GM18870 (cell line): ENCODE measurements at regions not wholly inside any gene's neighbourhood (a gene's known extent, or its start where the extent isn't known, plus 50 kb on each side); places are given as distances from the start of the nearest gene placed in this dataset.

Experiments used
- ATAC-seq: cut with Tn5 transposase; IDR thresholded peaks from one replicate; pipeline ENCODE4 v1.9.1; 2021; ENCODE audit warnings: moderate library complexity; ENCODE audit not compliant: unreplicated experiment

- no peak for ATAC-seq
Observed at GRCh38 chr11:88448131-88448670, 110.7 kb upstream of the CTSC start.

- no peak for ATAC-seq
Observed at GRCh38 chr11:88447281-88447680, 109.7 kb upstream of the CTSC start.

GRCh38 chr11:88439356-88439755, 101.8 kb upstream of the CTSC start:
- no peak for ATAC-seq

- ATAC-seq = no peak
Observed at GRCh38 chr11:88438721-88439120, 101.2 kb upstream of the CTSC start.

GRCh38 chr11:88435415-88435814, 97.9 kb upstream of the CTSC start:
- peak; percentile 97 for ATAC-seq

GRCh38 chr11:88434333-88434976, 96.9 kb upstream of the CTSC start:
- ATAC-seq = no peak

GRCh38 chr11:88433536-88434230, 96.1 kb upstream of the CTSC start:
- ATAC-seq = no peak

GRCh38 chr11:88431675-88432341, 94.3 kb upstream of the CTSC start:
- ATAC-seq = no peak

- no peak for ATAC-seq
Observed at GRCh38 chr11:88428959-88429358, 91.4 kb upstream of the CTSC start.

GRCh38 chr11:88427719-88428118, 90.2 kb upstream of the CTSC start:
- no peak for ATAC-seq

- no peak for ATAC-seq
Observed at GRCh38 chr11:88424881-88425280, 87.3 kb upstream of the CTSC start.

- peak; percentile 91 for ATAC-seq
Observed at GRCh38 chr11:88421530-88421929, 84.0 kb upstream of the CTSC start.

- no peak for ATAC-seq
Observed at GRCh38 chr11:88420165-88420791, 82.7 kb upstream of the CTSC start.

- no peak for ATAC-seq
Observed at GRCh38 chr11:88418508-88418907, 81.0 kb upstream of the CTSC start.

- no peak for ATAC-seq
Observed at GRCh38 chr11:88415495-88415894, 78.0 kb upstream of the CTSC start.

- ATAC-seq = no peak
Observed at GRCh38 chr11:88414981-88415413, 77.5 kb upstream of the CTSC start.

GRCh38 chr11:88414385-88414861, 76.9 kb upstream of the CTSC start:
- no peak for ATAC-seq

GRCh38 chr11:88411265-88411664, 73.7 kb upstream of the CTSC start:
- no peak for ATAC-seq

GRCh38 chr11:88410656-88411055, 73.1 kb upstream of the CTSC start:
- ATAC-seq = no peak

- ATAC-seq = no peak
Observed at GRCh38 chr11:88410056-88410455, 72.5 kb upstream of the CTSC start.

GRCh38 chr11:88406876-88407275, 69.3 kb upstream of the CTSC start:
- ATAC-seq = no peak
